Thyroid gland (tissue), 4 donors: ENCODE measurements at regions not wholly inside any gene's neighbourhood (a gene's known extent, or its start where the extent isn't known, plus 50 kb on each side); places are given as distances from the start of the nearest gene placed in this dataset.
"Not testable (repeated sequence)": the region's sequence is repeated elsewhere in the genome, so short reads cannot be mapped to it uniquely, and the experiment has no call there.

ENCODE experiments used
- DNase-seq, 2 donors: peaks; one replicate each; pipeline ENCODE4 v3.0.0-alpha.2; 2019
- H3K27ac ChIP-seq, 3 donors: fragments of 200-600 bp; sonication (generic); 1 replicate in 2 of 3; 2 replicates in 1 of 3; pipeline ENCODE4 v1.5.1; 2016 to 2019; ENCODE audit warnings: mild to moderate bottlenecking in 1 of 3, moderate library complexity in 1 of 3
- H3K27me3 ChIP-seq: fragments of 200-600 bp; sonication (generic); one replicate; pipeline ENCODE4 v1.5.1; 2019
- H3K36me3 ChIP-seq, 2 donors: fragments of 200-600 bp; sonication (generic); one replicate each; pipeline ENCODE4 v1.5.1; 2016 to 2019
- H3K4me1 ChIP-seq, 2 donors: fragments of 200-600 bp; sonication (generic); one replicate each; pipeline ENCODE4 v1.5.1; 2017 to 2019
- H3K4me3 ChIP-seq, 3 donors: fragments of 200-600 bp; sonication (generic); replicated peaks in 1 of 3; 1 replicate in 2 of 3; 2 replicates in 1 of 3; pipeline ENCODE4 v1.5.1; 2016; ENCODE audit warnings: mild to moderate bottlenecking in 1 of 3
- H3K9me3 ChIP-seq: fragments of 200-600 bp; sonication (generic); one replicate; pipeline ENCODE4 v1.5.1; 2017
- CTCF ChIP-seq, 6 experiments: fragments of 200-600 bp in 3 of 6; fragments of 450-650 bp in 3 of 6; sonication (generic) in 3 of 6; IDR thresholded peaks; one replicate each; pipeline ENCODE4 v1.5.1; 2016 to 2019; ENCODE audit warnings: antibody characterized with exemption in 6 of 6, mild to moderate bottlenecking in 2 of 6, inconsistent platforms in 1 of 6, moderate library complexity in 1 of 6
- POLR2A ChIP-seq, 2 donors: fragments of 450-650 bp; IDR thresholded peaks; one replicate each; pipeline ENCODE4 v1.6.1; 2017; ENCODE audit warnings: antibody characterized with exemption in 2 of 2, mild to moderate bottlenecking in 2 of 2, moderate library complexity in 1 of 2
- WGBS, 2 donors: methylation state at CpG; one replicate each; pipeline ENCODE4 v1.1.5; 2017; 5-methylcytosine and 5-hydroxymethylcytosine counted together
- intact Hi-C: fragments of 100-400 bp; cut with DNase I; formaldehyde crosslinking; loops from one replicate; pipeline ENCODE4 v1.15.1; 2023

- H3K4me3 ChIP-seq: no peak overlapping the region
- WGBS, 2 donors: 17 to 36% methylated on average over 2 of the region's 2 CpGs
- H3K9me3 ChIP-seq: no peaks in the 10 kb centered on the region
- intact Hi-C loops: no loop called here
- no peaks in the 10 kb centered on the region for H3K27me3 ChIP-seq
- no peak overlapping the region for H3K27ac ChIP-seq
- TF ChIP-seq POLR2A (IDR thresholded peaks at IDR 0.05) (no peak), CTCF (IDR thresholded peaks at IDR 0.05) (no peak)
- DNase-seq: peak; percentile 37 to 48
- H3K36me3 ChIP-seq: no peaks in the 10 kb centered on the region
- peaks cover 7 to 12% of the 10 kb centered on the region in 2 donors for H3K4me1 ChIP-seq
Observed at GRCh38 chr6:151181706-151182363, 57.9 kb upstream of the AKAP12 start.

- intact Hi-C loops, H3K27ac ChIP-seq, H3K4me3 ChIP-seq, H3K36me3 ChIP-seq, H3K27me3 ChIP-seq, H3K9me3 ChIP-seq, DNase-seq, H3K4me1 ChIP-seq: not testable (repeated sequence)
- 96 to 98% methylated on average over 6 of the region's 6 CpGs for WGBS, 2 donors
Observed at GRCh38 chr6:151182958-151183357, 56.8 kb upstream of the AKAP12 start.

GRCh38 chr6:151185148-151185547, 54.6 kb upstream of the AKAP12 start:
- no peak for DNase-seq
- Histone ChIP-seq H3K27ac (no peak overlapping the region), H3K36me3 (no peaks in the 10 kb centered on the region), H3K4me3 (no peak overlapping the region), H3K4me1 (no peaks in the 10 kb centered on the region), H3K9me3 (no peaks in the 10 kb centered on the region), H3K27me3 (no peaks in the 10 kb centered on the region)
- WGBS, 2 donors: 81 to 88% methylated on average over 3 of the region's 3 CpGs
- TF ChIP-seq POLR2A (IDR thresholded peaks at IDR 0.05) (no peak), CTCF (IDR thresholded peaks at IDR 0.05) (no peak)
- intact Hi-C loops: no loop called here

GRCh38 chr6:151186306-151186705, 53.5 kb upstream of the AKAP12 start:
- Histone ChIP-seq H3K27ac (no peak overlapping the region), H3K9me3 (no peaks in the 10 kb centered on the region), H3K4me1 (no peaks in the 10 kb centered on the region), H3K4me3 (no peak overlapping the region), H3K36me3 (no peaks in the 10 kb centered on the region), H3K27me3 (no peaks in the 10 kb centered on the region)
- intact Hi-C loops: no loop called here
- TF ChIP-seq CTCF (IDR thresholded peaks at IDR 0.05) (no peak), POLR2A (IDR thresholded peaks at IDR 0.05) (no peak)
- no peak for DNase-seq
- 85 to 92% methylated on average over 1 of the region's 1 CpG for WGBS, 2 donors

- no peak overlapping the region for H3K4me3 ChIP-seq
- H3K27ac ChIP-seq: no peak overlapping the region
- intact Hi-C loops: no loop called here
- H3K27me3 ChIP-seq: no peaks in the 10 kb centered on the region
- DNase-seq: no peak
- H3K36me3 ChIP-seq: no peaks in the 10 kb centered on the region
- no peaks in the 10 kb centered on the region for H3K9me3 ChIP-seq
- H3K4me1 ChIP-seq: no peaks in the 10 kb centered on the region
- WGBS, 2 donors: 77 to 83% methylated on average over 2 of the region's 2 CpGs
- TF ChIP-seq POLR2A (IDR thresholded peaks at IDR 0.05) (no peak), CTCF (IDR thresholded peaks at IDR 0.05) (no peak)
Observed at GRCh38 chr6:151186804-151187330, 52.9 kb upstream of the AKAP12 start.
